ENCODE measurements at regions not wholly inside any gene's neighbourhood (a gene's known extent, or its start where the extent isn't known, plus 50 kb on each side); places are given as distances from the start of the nearest gene placed in this dataset.

GRCh38 chr6:14429396-14429795 lies 311.8 kb downstream of the CD83 start:
- TF ChIP-seq EZH2 (IDR thresholded peaks at IDR 0.05; ENCODE audit: borderline replicate concordance) = no peak
- no peak for TF ChIP-seq CTCF (IDR thresholded peaks at IDR 0.05; ENCODE audit: poor library complexity)
- no peak for TF ChIP-seq EZH2phosphoT487 (IDR thresholded peaks at IDR 0.05; ENCODE audit: low read depth, severe bottlenecking, unreplicated experiment)
